ENCODE measurements at regions not wholly inside any gene's neighbourhood (a gene's known extent, or its start where the extent isn't known, plus 50 kb on each side); places are given as distances from the start of the nearest gene placed in this dataset.

GRCh38 chr1:55369474-55369873 lies 154.3 kb upstream of the USP24 start:
- H3K27ac ChIP-seq: no peak overlapping the region
- CTCF ChIA-PET: no interaction called here
- POLR2A ChIA-PET (ENCODE audit: low non-redundant PET): no interaction called here
- TF ChIP-seq, protein P1, sequence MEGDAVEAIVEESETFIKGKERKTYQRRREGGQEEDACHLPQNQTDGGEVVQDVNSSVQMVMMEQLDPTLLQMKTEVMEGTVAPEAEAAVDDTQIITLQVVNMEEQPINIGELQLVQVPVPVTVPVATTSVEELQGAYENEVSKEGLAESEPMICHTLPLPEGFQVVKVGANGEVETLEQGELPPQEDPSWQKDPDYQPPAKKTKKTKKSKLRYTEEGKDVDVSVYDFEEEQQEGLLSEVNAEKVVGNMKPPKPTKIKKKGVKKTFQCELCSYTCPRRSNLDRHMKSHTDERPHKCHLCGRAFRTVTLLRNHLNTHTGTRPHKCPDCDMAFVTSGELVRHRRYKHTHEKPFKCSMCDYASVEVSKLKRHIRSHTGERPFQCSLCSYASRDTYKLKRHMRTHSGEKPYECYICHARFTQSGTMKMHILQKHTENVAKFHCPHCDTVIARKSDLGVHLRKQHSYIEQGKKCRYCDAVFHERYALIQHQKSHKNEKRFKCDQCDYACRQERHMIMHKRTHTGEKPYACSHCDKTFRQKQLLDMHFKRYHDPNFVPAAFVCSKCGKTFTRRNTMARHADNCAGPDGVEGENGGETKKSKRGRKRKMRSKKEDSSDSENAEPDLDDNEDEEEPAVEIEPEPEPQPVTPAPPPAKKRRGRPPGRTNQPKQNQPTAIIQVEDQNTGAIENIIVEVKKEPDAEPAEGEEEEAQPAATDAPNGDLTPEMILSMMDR (conservative IDR thresholded peaks at IDR 0.05; ENCODE audit: low read depth): no peak
- DNase-seq (ENCODE audit: low spot score): no peak

- ChIA-PET POLR2A (ENCODE audit: low non-redundant PET) (no interaction called here), CTCF (no interaction called here)
These were observed 153.5 kb upstream of the USP24 start for GRCh38 chr1:55368698-55369097.

DNA sequence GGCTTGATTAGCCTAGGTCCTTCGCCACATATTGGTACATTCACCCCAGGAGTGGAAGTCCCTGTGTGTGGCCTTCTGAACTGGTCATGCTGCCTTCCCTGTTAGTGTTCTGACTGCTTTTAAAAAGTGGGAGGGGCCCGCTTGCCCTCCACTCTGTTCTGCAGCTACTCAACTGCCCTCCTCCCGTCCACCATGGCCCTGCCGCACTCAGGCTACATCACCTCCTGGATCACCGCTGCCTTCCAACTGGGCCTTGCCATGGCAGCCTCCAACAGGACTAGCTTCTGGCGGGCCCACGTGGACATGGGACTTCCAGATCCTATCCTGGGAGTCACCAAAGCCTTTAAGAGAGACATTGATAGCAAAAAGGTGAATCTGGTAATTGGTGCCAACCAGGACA lies 152.1 kb upstream of the USP24 start:
- H3K27ac ChIP-seq: no peak overlapping the region
- POLR2A ChIA-PET (ENCODE audit: low non-redundant PET): no interaction called here
- no peak for DNase-seq (ENCODE audit: low spot score)
- CTCF ChIA-PET: no interaction called here
- TF ChIP-seq, protein P1 (conservative IDR thresholded peaks at IDR 0.05; ENCODE audit: low read depth): no peak

More at GRCh38 chr1:55368698-55369097, 153.5 kb upstream of the USP24 start:
- DNase-seq (ENCODE audit: low spot score): no peak
- no peak overlapping the region for H3K27ac ChIP-seq
- TF ChIP-seq, protein P1 (conservative IDR thresholded peaks at IDR 0.05; ENCODE audit: low read depth): no peak

GRCh38 chr1:55364216-55364615 lies 149.1 kb upstream of the USP24 start:
- CTCF ChIA-PET: no interaction called here
- DNase-seq (ENCODE audit: low spot score): no peak
- TF ChIP-seq, protein P1 (conservative IDR thresholded peaks at IDR 0.05; ENCODE audit: low read depth): no peak
- POLR2A ChIA-PET (ENCODE audit: low non-redundant PET): no interaction called here
- no peak overlapping the region for H3K27ac ChIP-seq

GRCh38 chr1:55363268-55363667 lies 148.1 kb upstream of the USP24 start:
- no peak overlapping the region for H3K27ac ChIP-seq
- CTCF ChIA-PET: interaction anchor here (0.7 kb wide), 2 partner anchors 12 to 1079 kb away, joined by 3 read pairs; no protein-coding TSS in a partner anchor
- no peak for DNase-seq (ENCODE audit: low spot score)
- TF ChIP-seq, protein P1 (conservative IDR thresholded peaks at IDR 0.05; ENCODE audit: low read depth): no peak
- POLR2A ChIA-PET (ENCODE audit: low non-redundant PET): no interaction called here

DNA sequence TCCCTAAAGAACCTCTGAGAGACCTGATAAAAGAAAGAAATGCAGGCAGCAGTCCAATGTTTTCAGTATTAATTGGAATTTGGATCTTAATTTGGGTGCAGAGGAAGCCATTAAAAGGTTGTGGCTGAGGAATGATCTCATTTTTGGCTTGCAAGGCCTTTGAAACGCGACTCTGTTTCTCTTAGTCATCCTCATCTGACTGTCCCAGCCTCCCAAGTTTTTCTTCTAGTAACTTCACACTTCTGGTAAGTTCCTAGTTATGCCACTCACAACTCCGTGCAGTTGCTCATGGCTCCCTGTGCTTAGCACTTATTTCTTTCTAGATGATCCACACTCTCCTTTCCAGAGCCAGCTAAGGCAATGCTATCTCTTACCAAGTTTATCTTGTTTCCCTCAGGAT lies 147.4 kb upstream of the USP24 start:
- ChIA-PET POLR2A (ENCODE audit: low non-redundant PET) (no interaction called here), CTCF (interaction anchor here (1.1 kb wide), 1 partner anchor 43 kb away, joined by 3 read pairs; no protein-coding TSS in a partner anchor)
- TF ChIP-seq, protein P1 (conservative IDR thresholded peaks at IDR 0.05; ENCODE audit: low read depth): no peak
- H3K27ac ChIP-seq: no peak overlapping the region
- no peak for DNase-seq (ENCODE audit: low spot score)

- ChIA-PET CTCF (interaction anchor here (2.3 kb wide), 1 partner anchor 16 kb away, joined by 11 read pairs; no protein-coding TSS in a partner anchor), POLR2A (ENCODE audit: low non-redundant PET) (no interaction called here)
- TF ChIP-seq, protein P1 (conservative IDR thresholded peaks at IDR 0.05; ENCODE audit: low read depth): no peak
- no peak overlapping the region for H3K27ac ChIP-seq
- no peak for DNase-seq (ENCODE audit: low spot score)
These were observed 144.4 kb upstream of the USP24 start for GRCh38 chr1:55359611-55360010.

Measured in RWPE1 (cell line).